NB4 (cell line): ENCODE measurements at regions not wholly inside any gene's neighbourhood (a gene's known extent, or its start where the extent isn't known, plus 50 kb on each side); places are given as distances from the start of the nearest gene placed in this dataset.

Experiments used
- CTCF ChIP-seq: IDR thresholded peaks from one replicate; pipeline ENCODE4 v1.5.1; 2012; ENCODE audit warnings: low read depth, low read length
- MAX ChIP-seq: IDR thresholded peaks from 2 replicates; pipeline ENCODE4 v1.6.1; 2011; ENCODE audit warnings: low read depth, low read length
- POLR2A ChIP-seq: IDR thresholded peaks from 2 replicates; pipeline ENCODE4 v1.6.1; 2011; ENCODE audit warnings: mild to moderate bottlenecking; ENCODE audit not compliant: insufficient read length; ENCODE audit errors: extremely low read depth

DNA sequence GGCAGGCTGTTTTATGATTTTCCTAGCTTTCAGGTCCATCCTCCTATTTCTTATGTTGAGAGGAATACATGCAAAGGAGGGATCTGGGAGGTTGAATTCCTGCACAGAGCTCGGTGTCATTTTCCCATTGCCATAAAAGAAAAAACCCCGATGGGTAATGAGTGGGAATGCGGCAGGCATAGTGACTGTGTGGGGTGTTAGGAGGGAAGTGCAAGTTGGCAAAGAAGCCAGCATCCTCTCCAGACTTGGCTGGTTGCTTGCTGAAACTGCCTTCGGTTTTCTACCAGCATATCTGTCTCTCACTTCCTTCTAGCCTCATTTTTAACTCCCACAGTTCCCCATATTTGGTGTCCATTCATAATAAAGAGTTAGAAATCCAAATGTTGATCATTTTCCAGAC, 1046.1 kb downstream of the SLC6A15 start:
- TF ChIP-seq CTCF (no peak), POLR2A (no peak), MAX (no peak)
